ENCODE measurements at regions not wholly inside any gene's neighbourhood (a gene's known extent, or its start where the extent isn't known, plus 50 kb on each side); places are given as distances from the start of the nearest gene placed in this dataset.

DNA sequence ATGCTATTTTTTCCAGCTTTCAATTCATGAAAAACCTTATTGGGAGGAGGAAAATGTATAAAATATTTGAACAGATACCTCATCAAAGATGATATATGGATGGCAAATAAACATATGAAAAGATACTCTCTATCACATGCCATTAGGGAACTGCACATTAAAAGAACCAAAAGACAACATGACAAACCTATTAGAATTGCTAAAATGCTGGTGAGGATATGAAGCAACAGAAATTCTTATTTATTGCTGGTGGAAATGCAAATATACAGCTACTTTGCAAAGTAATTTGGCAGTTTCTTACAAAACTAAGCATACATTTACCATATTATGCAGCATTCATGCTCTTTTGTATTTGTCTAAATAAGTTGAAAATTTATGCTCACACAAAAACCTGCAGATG is 1783.9 kb upstream of the PCDH20 start:
- H3K4me2 ChIP-seq (ENCODE audit: control insufficient read depth, insufficient read depth): no peak overlapping the region
- POLR2A ChIA-PET: no interaction called here
- in situ Hi-C loops (cut with MboI) (no loop called here), intact Hi-C loops (cut with micrococcal nuclease; ENCODE audit: unreplicated experiment) (no loop called here)
- H3K4me1 ChIP-seq (ENCODE audit: control insufficient read depth, insufficient read depth, low read length): no peaks in the 10 kb centered on the region
- H3K27me3 ChIP-seq (replicated peaks in 1 of 2; ENCODE audit: control insufficient read depth in 2 of 2, insufficient read depth in 2 of 2, low read length in 1 of 2): no peaks in the 10 kb centered on the region
- ATAC-seq (no peak), FAIRE-seq (no peak), DNase-seq (ENCODE audit: low read depth, low spot score) (no peak)
- no TSS peak for BruUV-seq (replicated peaks)
- RAD21 ChIA-PET (ENCODE audit: unreplicated experiment): no interaction called here
- no peak overlapping the region for H3K27ac ChIP-seq (ENCODE audit: control insufficient read depth, insufficient read depth)
- no peaks in the 10 kb centered on the region for H3K36me3 ChIP-seq (ENCODE audit: control insufficient read depth in 2 of 2, insufficient read depth in 2 of 2, low read length in 1 of 2)
- no peaks in the 10 kb centered on the region for H3K79me2 ChIP-seq (ENCODE audit: control insufficient read depth, insufficient read depth, low read length)
- H3K9me3 ChIP-seq (replicated peaks; ENCODE audit: control insufficient read depth, insufficient read depth, low read length): no peaks in the 10 kb centered on the region
- no peak overlapping the region for H2AFZ ChIP-seq (ENCODE audit: control insufficient read depth, low read depth, low read length)
- SMC1A ChIA-PET (ENCODE audit: uncharacterized antibody, unreplicated experiment): no interaction called here
- no peak overlapping the region for H3K4me3 ChIP-seq
- H4K20me1 ChIP-seq (ENCODE audit: control insufficient read depth, insufficient read depth): no peaks in the 10 kb centered on the region
- CTCF ChIA-PET: no interaction called here
- no peak for TF ChIP-seq BACH1 (IDR thresholded peaks at IDR 0.05; ENCODE audit: borderline replicate concordance)
- TF ChIP-seq, protein P1, sequence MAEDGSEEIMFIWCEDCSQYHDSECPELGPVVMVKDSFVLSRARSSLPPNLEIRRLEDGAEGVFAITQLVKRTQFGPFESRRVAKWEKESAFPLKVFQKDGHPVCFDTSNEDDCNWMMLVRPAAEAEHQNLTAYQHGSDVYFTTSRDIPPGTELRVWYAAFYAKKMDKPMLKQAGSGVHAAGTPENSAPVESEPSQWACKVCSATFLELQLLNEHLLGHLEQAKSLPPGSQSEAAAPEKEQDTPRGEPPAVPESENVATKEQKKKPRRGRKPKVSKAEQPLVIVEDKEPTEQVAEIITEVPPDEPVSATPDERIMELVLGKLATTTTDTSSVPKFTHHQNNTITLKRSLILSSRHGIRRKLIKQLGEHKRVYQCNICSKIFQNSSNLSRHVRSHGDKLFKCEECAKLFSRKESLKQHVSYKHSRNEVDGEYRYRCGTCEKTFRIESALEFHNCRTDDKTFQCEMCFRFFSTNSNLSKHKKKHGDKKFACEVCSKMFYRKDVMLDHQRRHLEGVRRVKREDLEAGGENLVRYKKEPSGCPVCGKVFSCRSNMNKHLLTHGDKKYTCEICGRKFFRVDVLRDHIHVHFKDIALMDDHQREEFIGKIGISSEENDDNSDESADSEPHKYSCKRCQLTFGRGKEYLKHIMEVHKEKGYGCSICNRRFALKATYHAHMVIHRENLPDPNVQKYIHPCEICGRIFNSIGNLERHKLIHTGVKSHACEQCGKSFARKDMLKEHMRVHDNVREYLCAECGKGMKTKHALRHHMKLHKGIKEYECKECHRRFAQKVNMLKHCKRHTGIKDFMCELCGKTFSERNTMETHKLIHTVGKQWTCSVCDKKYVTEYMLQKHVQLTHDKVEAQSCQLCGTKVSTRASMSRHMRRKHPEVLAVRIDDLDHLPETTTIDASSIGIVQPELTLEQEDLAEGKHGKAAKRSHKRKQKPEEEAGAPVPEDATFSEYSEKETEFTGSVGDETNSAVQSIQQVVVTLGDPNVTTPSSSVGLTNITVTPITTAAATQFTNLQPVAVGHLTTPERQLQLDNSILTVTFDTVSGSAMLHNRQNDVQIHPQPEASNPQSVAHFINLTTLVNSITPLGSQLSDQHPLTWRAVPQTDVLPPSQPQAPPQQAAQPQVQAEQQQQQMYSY (CRISPR knock-in tag; IDR thresholded peaks at IDR 0.05): no peak
- no peak for TF ChIP-seq FOXK2 (IDR thresholded peaks at IDR 0.05)
- no peak overlapping the region for H3K9ac ChIP-seq (ENCODE audit: control insufficient read depth, insufficient read depth, low read length)

DNA sequence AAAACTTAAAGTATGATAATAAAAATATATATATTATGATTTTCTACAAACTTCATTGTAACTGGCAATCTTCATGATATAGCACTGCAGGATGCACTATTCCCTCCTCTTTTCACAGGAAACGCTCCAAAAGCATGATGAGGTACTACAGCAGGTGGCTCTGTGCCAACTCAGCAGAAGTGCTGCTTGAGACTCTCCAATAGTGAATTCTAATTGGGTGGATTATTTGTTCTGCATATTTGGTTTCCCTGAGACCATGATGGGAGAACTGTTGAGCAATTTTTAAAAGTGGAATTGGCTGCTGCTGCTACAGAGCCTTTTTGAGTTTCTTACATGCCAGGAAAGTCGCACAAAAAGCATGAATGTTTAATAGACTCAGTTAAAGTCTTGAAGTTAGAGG is 1782.4 kb upstream of the PCDH20 start:
- WGBS (ENCODE audit: insufficient coverage, insufficient replicate concordance, low lambda C conversion rate, missing lambda C conversion rate): 4% methylated on average over 2 of the region's 2 CpGs
- no peak overlapping the region for H3K27ac ChIP-seq (ENCODE audit: control insufficient read depth, insufficient read depth)
- no peaks in the 10 kb centered on the region for H3K4me1 ChIP-seq (ENCODE audit: control insufficient read depth, insufficient read depth, low read length)
- intact Hi-C loops (cut with micrococcal nuclease; ENCODE audit: unreplicated experiment) (no loop called here), in situ Hi-C loops (cut with MboI) (no loop called here)
- no peaks in the 10 kb centered on the region for H3K79me2 ChIP-seq (ENCODE audit: control insufficient read depth, insufficient read depth, low read length)
- no peak overlapping the region for H3K9ac ChIP-seq (ENCODE audit: control insufficient read depth, insufficient read depth, low read length)
- H4K20me1 ChIP-seq (ENCODE audit: control insufficient read depth, insufficient read depth): no peaks in the 10 kb centered on the region
- no peak overlapping the region for H3K4me2 ChIP-seq (ENCODE audit: control insufficient read depth, insufficient read depth)
- H3K4me3 ChIP-seq: no peak overlapping the region
- ATAC-seq: no peak
- no peak for DNase-seq (ENCODE audit: low read depth, low spot score)
- no peaks in the 10 kb centered on the region for H3K9me3 ChIP-seq (replicated peaks; ENCODE audit: control insufficient read depth, insufficient read depth, low read length)
- ChIA-PET CTCF (no interaction called here), RAD21 (ENCODE audit: unreplicated experiment) (no interaction called here), POLR2A (no interaction called here), SMC1A (ENCODE audit: uncharacterized antibody, unreplicated experiment) (no interaction called here)
- no peaks in the 10 kb centered on the region for H3K27me3 ChIP-seq (replicated peaks in 1 of 2; ENCODE audit: control insufficient read depth in 2 of 2, insufficient read depth in 2 of 2, low read length in 1 of 2)
- H2AFZ ChIP-seq (ENCODE audit: control insufficient read depth, low read depth, low read length): no peak overlapping the region
- no TSS peak for BruUV-seq (replicated peaks)
- FAIRE-seq: no peak
- H3K36me3 ChIP-seq (ENCODE audit: control insufficient read depth in 2 of 2, insufficient read depth in 2 of 2, low read length in 1 of 2): no peaks in the 10 kb centered on the region
- TF ChIP-seq, protein P2, sequence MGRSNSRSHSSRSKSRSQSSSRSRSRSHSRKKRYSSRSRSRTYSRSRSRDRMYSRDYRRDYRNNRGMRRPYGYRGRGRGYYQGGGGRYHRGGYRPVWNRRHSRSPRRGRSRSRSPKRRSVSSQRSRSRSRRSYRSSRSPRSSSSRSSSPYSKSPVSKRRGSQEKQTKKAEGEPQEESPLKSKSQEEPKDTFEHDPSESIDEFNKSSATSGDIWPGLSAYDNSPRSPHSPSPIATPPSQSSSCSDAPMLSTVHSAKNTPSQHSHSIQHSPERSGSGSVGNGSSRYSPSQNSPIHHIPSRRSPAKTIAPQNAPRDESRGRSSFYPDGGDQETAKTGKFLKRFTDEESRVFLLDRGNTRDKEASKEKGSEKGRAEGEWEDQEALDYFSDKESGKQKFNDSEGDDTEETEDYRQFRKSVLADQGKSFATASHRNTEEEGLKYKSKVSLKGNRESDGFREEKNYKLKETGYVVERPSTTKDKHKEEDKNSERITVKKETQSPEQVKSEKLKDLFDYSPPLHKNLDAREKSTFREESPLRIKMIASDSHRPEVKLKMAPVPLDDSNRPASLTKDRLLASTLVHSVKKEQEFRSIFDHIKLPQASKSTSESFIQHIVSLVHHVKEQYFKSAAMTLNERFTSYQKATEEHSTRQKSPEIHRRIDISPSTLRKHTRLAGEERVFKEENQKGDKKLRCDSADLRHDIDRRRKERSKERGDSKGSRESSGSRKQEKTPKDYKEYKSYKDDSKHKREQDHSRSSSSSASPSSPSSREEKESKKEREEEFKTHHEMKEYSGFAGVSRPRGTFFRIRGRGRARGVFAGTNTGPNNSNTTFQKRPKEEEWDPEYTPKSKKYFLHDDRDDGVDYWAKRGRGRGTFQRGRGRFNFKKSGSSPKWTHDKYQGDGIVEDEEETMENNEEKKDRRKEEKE (IDR thresholded peaks at IDR 0.05): no peak
- TF ChIP-seq ZNF24 (IDR thresholded peaks at IDR 0.05): no peak
- no peak for TF ChIP-seq NRF1 (conservative IDR thresholded peaks at IDR 0.05; ENCODE audit: low read depth, low read length)
- no peak for TF ChIP-seq ETV6 (conservative IDR thresholded peaks at IDR 0.05 in 1 of 2, IDR thresholded peaks at IDR 0.05 in 1 of 2; ENCODE audit: borderline replicate concordance in 1 of 2, low read depth in 1 of 2)
- TF ChIP-seq, protein P3, sequence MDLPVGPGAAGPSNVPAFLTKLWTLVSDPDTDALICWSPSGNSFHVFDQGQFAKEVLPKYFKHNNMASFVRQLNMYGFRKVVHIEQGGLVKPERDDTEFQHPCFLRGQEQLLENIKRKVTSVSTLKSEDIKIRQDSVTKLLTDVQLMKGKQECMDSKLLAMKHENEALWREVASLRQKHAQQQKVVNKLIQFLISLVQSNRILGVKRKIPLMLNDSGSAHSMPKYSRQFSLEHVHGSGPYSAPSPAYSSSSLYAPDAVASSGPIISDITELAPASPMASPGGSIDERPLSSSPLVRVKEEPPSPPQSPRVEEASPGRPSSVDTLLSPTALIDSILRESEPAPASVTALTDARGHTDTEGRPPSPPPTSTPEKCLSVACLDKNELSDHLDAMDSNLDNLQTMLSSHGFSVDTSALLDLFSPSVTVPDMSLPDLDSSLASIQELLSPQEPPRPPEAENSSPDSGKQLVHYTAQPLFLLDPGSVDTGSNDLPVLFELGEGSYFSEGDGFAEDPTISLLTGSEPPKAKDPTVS (IDR thresholded peaks at IDR 0.05; ENCODE audit: low read depth, low read length): no peak
